GM12865 (cell line): ENCODE measurements at regions not wholly inside any gene's neighbourhood (a gene's known extent, or its start where the extent isn't known, plus 50 kb on each side); places are given as distances from the start of the nearest gene placed in this dataset.

Source experiments
- DNase-seq: peaks from one replicate; pipeline ENCODE4 v3.0.0; 2010; ENCODE audit warnings: low read depth
- H3K4me3 ChIP-seq: 2 replicates; pipeline ENCODE4 v1.5.1; 2011; ENCODE audit warnings: mild to moderate bottlenecking, low read depth, low read length, control low read depth
- TF ChIP-seq, protein P1 (sequence below): IDR thresholded peaks from 2 replicates; pipeline ENCODE4 v1.5.1; 2011; ENCODE audit warnings: low read length, control low read depth, low read depth, inconsistent platforms; ENCODE audit not compliant: insufficient read depth; ENCODE audit errors: missing control alignments

DNA sequence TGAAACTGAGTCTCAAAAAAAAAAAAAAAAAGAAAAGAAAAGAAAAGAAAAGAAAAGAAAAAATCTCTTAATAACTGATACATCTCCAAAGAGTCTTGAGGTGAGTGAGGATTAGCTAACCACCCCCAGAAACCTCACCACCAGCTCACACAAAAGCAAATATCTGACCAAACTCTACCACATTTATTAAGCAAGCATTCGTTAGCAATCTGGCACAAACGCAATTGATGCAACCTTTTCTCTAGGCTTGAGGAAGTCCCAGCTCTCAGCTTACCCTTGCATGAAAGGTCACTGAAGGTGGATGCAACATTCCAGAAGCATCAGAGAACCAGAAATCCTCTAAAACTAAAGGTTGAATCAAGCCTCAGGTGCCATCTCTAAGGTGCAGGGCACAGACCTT, 231.9 kb upstream of the BCOR start:
- no peak for DNase-seq
- TF ChIP-seq, protein P1, sequence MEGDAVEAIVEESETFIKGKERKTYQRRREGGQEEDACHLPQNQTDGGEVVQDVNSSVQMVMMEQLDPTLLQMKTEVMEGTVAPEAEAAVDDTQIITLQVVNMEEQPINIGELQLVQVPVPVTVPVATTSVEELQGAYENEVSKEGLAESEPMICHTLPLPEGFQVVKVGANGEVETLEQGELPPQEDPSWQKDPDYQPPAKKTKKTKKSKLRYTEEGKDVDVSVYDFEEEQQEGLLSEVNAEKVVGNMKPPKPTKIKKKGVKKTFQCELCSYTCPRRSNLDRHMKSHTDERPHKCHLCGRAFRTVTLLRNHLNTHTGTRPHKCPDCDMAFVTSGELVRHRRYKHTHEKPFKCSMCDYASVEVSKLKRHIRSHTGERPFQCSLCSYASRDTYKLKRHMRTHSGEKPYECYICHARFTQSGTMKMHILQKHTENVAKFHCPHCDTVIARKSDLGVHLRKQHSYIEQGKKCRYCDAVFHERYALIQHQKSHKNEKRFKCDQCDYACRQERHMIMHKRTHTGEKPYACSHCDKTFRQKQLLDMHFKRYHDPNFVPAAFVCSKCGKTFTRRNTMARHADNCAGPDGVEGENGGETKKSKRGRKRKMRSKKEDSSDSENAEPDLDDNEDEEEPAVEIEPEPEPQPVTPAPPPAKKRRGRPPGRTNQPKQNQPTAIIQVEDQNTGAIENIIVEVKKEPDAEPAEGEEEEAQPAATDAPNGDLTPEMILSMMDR, result no peak
- H3K4me3 ChIP-seq, result no peak overlapping the region

DNA sequence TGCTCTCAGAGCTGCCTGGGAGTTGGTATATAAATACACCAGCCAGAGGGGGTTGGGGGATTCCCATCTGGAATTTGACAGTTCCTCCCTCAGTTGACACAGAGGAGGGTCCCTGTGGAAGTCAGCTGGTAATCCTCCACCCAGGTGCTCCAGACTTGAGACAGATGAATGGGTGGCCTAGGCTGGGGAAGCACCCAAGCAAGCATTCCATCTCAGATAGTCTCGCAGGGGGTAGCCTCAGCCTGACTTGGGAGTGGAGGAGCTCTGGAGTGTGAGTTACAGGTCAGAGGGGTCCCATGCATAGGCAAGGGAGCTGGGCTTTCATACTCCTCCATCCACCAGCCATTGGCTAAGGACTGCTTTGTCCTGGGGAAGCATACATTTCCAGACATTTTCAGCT, 229.3 kb upstream of the BCOR start:
- TF ChIP-seq, protein P1, result no peak
- H3K4me3 ChIP-seq, result no peak overlapping the region
- DNase-seq, result no peak

DNA sequence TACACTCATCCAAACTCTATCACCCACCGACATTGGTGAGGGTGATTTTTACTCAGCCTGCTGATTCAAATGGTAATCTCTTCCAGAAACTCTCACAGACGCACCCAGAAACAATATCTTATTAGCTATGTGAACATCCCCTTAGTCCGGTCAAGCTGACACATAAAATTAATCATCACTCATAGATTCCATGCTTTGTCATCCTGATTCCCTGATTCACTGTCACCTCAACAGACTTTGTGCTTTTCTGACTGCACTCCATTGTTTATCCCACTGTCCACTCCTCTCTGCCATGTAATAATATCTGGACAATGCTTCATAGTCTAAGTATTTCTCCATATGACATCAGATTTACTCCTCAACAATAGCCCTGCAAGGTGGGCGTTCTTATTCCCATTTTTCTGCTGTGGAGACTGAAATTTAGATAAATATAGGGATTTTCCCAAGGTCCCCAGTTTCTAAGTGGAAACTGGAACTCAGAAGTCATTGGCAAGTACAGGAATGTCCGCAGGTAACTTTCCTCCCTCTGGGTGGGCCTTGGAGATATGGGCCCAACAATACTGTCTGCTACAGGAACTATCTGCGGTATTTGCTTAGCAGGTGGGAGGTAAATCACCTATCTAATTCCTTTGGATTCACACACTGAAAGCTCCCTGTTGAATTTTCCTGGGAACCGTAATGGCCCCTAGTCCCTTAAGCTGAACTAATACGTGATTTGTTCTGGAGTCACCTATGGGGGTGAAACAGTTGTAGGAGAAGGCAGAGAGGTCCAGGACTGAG, 228.6 kb upstream of the BCOR start:
- no peak overlapping the region for H3K4me3 ChIP-seq
- TF ChIP-seq, protein P1, result no peak
- no peak for DNase-seq

DNA sequence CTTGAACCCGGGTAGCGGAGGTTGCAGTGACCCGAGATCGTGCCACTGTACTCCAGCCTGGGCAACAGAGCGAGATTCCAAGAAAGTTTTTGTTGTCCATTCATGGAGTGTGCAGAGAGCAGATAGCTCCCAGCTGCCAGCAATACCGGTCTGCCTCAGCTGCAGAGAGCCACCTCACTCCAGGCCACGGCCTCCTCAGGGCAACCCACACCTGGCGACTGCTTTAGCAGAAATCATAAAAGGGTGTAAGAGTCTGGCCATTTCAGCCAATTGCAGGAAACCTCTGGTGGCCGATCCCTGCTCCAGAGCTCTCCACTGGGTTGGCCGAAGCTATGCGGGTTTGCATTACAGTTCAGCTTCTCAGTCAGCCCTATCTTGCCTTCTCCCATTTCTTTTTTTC, 227.4 kb upstream of the BCOR start:
- H3K4me3 ChIP-seq, result no peak overlapping the region
- no peak for DNase-seq
- TF ChIP-seq, protein P1, result no peak

DNA sequence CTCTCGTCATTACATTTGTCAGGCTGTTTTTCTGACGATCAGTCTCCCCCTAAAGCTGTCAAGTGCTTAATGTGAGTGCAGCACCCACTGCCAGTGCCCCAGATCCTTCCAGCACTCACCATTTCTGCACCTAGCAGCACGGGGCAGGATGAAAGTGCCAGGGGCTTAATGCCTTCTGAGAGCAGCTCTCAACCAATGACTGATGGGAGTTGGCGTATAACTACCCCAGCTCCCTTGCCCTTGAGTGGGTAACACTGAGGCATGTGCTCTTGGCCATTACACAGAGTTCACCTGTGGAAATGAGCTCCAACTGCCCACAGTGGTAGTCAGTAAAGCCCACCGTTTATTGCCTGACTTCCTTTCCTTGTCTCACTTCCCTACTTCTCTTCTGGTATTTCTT, 226.2 kb upstream of the BCOR start:
- no peak overlapping the region for H3K4me3 ChIP-seq
- TF ChIP-seq, protein P1, result no peak
- DNase-seq, result no peak

DNA sequence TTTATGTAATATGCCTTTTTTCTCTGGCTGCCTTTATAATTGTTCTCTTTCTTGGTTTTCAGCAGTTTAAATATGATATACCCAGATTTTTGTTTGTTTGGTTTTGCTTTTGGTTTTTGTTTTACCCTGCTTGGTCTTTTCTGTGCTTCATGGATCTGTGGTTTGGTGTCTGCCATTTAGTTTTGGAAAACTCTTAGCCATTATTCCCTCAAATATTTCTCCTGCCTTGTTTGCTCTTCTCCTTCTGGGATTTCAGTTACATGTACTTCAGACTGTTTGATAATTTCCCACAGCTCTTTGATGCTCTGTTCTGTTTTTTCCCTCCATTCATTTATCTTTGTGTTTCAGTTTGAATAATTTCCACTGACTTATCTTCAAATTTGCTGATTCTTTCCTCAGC, 223.1 kb upstream of the BCOR start:
- TF ChIP-seq, protein P1, result no peak
- no peak overlapping the region for H3K4me3 ChIP-seq
- no peak for DNase-seq

DNA sequence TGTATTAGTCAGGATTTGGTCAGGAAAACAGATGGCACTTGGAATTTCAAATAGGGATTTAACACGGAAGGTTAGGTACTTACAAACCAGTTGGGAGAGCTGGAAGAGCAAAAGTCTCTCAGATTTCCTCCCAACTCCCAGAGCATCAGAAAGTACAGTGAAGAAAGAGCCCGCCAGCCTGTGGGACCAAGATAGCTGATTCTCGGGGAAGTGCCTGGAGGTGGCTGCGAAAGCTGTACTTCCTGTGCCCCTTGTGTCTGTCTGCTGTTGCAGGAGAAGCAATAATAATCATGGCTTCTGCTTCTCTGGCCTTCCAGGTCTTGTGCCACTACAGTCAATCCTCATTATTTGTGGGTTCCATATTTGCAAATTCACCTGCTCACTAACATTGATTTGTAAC, 221.0 kb upstream of the BCOR start:
- TF ChIP-seq, protein P1, result no peak
- no peak overlapping the region for H3K4me3 ChIP-seq
- DNase-seq, result no peak
